ENCODE measurements at regions not wholly inside any gene's neighbourhood (a gene's known extent, or its start where the extent isn't known, plus 50 kb on each side); places are given as distances from the start of the nearest gene placed in this dataset.

GRCh38 chr4:129929984-129930383 lies 834.0 kb downstream of the C4orf33 start:
- TF ChIP-seq CTCF (IDR thresholded peaks at IDR 0.05 in 2 of 3, conservative IDR thresholded peaks at IDR 0.05 in 1 of 3; ENCODE audit: control insufficient read depth in 2 of 3, extremely low read depth in 1 of 3, insufficient read depth in 1 of 3, low read depth in 3 of 3, low read length in 3 of 3) (no peak), CEBPB (IDR thresholded peaks at IDR 0.05; ENCODE audit: borderline replicate concordance in 1 of 2, low read depth in 2 of 2, low read length in 2 of 2) (no peak), ELK1 (IDR thresholded peaks at IDR 0.05; ENCODE audit: low read depth, low read length) (no peak), ZNF687 (IDR thresholded peaks at IDR 0.05) (no peak), SUZ12 (IDR thresholded peaks at IDR 0.05; ENCODE audit: unreplicated experiment) (no peak), TARDBP (IDR thresholded peaks at IDR 0.05; ENCODE audit: borderline replicate concordance) (no peak), YY1 (IDR thresholded peaks at IDR 0.05; ENCODE audit: low read depth, low read length) (no peak)

Measured in GM12878 (cell line).